ENCODE measurements at regions not wholly inside any gene's neighbourhood (a gene's known extent, or its start where the extent isn't known, plus 50 kb on each side); places are given as distances from the start of the nearest gene placed in this dataset.
"Not testable (repeated sequence)": the region's sequence is repeated elsewhere in the genome, so short reads cannot be mapped to it uniquely, and the experiment has no call there.

GRCh38 chr4:110424144-110424543, 51.8 kb upstream of the ENPEP start:
- no peak for DNase-seq

DNA sequence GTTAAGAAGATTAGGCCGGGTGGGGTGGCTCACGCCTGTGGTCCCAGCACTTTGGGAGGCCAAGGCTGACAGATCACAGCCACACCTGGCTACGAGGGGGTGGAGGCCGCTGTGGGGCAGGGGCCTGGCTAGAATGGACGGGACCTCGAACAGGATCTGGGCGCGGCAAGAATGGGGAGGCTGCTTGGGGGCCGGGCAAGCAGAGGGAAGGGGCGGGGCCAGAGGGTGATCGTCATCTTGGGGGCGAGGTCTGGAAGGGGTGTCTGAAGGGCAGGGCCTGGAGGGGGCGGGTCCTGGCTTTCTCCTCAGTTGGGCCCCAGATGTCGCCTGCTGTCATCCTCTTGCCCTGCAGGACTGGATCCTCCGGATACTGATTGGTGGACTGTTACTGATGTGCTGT, 57.3 kb upstream of the ENPEP start:
- DNase-seq, result no peak

- no peak for DNase-seq
Observed at GRCh38 chr4:110417136-110417535, 58.8 kb upstream of the ENPEP start.

DNA sequence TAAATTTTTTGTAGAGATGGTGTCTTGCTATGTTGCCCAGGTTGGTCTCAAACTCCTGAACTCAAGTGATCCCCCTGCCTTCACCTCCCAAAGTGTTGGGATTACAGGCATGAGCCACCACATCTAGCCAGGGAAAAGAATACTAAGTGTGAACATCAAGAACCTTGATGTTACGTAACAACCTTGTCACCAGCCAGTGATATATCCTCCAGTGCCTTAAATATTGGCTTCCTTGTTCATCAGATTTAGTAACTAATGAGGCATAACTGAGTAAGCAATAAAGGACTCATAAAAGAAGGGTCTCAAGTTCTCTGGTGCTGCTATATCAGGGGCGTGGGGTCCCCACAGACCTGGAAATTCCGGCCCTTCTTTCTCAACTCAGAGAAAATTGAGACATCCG, 60.5 kb upstream of the ENPEP start:
- DNase-seq, result no peak

DNA sequence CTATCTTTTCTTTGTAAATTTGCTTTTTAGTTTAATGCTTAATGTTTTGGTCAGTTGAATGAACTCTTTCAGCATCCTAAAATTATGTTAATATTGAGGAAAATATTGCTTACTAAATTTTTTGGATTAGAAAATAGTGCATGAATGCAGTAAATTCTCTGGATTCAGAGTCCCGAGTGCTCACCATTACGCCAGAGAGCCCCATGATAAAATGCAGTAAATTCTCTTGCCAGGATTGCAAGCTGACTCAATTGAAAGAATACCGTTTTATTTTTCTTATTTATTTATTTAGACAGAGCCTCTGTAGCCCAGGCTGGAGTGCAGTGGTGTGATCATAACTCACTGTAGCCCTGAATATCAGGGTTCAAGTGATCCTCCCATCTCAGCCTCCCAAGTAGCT, 60.9 kb upstream of the ENPEP start:
- DNase-seq, result no peak

DNA sequence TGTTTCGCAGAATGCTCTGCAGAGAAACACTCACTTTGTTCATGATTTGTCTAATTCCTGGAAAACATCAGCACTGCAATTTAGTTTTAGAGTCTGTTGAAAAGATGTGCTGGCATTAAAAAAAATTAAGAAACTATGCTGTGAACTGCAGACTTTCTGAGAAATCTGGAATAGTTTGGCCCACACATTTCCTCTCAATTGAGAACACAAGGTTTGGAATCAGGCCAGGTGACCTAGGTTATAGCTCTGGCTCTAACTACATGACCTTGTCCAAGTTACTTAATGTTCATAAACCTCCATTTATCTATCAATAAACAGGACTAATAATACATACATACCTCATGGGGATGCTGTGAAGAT, 61.4 kb upstream of the ENPEP start:
- no peak for DNase-seq

- DNase-seq, result not testable (repeated sequence)
Observed at GRCh38 chr4:110413807-110414560, 62.0 kb upstream of the ENPEP start.

- no peak for DNase-seq
Observed at GRCh38 chr4:110412354-110413065, 63.4 kb upstream of the ENPEP start.

GRCh38 chr4:110411574-110412011, 64.4 kb upstream of the ENPEP start:
- DNase-seq, result peak in 1 of 2 experiments; percentile 23

- DNase-seq, result not testable (repeated sequence)
Observed at GRCh38 chr4:110410853-110411573, 64.9 kb upstream of the ENPEP start.

GRCh38 chr4:110400086-110400485, 75.9 kb upstream of the ENPEP start:
- DNase-seq, result no peak

DNA sequence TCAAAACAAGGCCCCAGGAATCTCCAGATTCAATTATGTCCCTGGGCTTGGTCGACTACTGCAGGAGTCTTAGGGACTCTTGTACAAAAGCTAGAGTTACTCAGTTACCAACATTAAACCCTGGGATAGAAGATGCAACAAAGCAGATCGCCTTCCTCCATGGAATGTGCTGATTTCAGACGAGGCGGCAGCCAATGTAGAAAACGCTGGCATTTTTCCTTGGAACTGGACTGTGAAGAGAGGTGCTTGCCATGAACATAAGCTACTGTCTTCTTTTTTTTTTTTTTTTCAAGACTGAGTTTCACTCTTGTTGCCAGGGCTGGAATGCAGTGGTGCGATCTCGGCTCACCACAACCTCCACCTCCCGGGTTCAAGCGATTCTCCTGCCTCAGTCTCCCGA, 76.9 kb upstream of the ENPEP start:
- DNase-seq, result not testable (repeated sequence)

DNA sequence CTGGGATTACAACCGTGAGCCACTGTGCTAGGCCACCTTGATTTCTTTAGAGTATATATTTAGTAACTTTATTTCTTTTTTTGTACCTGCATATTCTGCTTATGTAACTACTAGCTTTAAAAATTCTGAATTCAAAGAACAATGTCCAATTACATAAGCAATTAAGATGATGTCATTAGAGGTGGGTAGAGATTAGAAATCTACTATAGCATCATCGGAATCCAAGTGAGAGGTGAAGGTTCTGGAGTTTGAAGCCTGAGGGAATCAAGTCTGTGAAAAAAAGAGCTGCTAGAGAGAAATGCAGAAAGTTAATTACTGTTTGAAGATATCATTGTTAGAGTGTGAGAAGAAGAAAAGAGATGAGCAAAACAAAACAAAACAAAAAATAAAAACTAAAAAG, 79.0 kb upstream of the ENPEP start:
- DNase-seq, result no peak

DNA sequence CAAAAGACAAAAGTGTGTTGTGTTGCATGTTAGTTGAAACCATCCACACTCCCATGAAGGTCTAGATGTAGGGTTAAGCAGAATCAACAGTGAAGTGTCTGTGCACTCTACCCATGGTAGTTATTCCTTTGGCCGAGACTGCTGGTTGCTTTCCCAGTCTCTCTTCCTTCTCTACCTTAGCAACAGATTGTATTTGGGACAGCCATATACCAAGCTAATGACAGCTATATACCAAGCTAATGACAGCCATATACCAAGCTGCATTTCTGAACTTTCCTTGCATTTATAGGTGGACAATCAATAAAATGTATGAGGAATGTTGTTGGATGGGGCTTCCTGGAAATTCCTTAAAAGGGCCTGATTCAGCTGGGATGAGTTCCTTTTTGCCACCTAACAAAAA, 80.5 kb upstream of the ENPEP start:
- no peak for DNase-seq

DNA sequence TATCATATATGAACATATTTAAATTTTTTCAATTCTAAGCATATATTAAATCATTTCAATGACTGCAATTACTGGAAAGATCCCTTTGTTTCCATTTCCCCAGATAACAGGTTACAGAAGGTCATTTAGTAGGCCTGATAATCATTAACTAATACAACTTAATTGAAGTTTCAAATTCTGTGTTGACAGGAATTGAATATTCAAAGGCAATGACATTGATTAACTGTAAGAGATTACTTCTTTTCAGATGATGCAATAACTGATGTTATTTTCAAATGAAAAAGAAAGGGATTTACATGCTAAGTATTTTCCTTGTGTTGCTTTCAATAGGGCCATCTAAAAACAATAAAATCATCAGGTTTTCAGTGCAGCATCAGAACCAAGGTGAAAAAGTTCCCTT, 81.1 kb upstream of the ENPEP start:
- no peak for DNase-seq

DNA sequence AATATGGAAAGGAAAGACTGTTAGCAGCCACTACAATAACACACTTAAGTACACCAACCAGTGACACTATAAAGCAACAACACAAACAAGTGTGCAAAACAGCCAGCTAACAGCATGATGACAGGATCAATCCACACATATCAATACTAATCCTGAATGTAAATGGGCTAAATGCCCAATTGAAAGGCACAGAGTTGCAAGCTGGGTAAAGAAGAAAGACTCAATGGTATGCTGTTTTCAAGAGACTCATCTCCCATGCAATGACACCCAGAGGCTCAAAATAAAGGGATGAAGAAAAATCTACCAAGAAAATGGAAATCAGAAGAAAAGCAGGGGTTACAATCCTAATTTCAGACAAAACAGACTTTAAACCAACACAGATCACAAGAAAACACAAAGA, 94.2 kb upstream of the ENPEP start:
- DNase-seq, result no peak

DNA sequence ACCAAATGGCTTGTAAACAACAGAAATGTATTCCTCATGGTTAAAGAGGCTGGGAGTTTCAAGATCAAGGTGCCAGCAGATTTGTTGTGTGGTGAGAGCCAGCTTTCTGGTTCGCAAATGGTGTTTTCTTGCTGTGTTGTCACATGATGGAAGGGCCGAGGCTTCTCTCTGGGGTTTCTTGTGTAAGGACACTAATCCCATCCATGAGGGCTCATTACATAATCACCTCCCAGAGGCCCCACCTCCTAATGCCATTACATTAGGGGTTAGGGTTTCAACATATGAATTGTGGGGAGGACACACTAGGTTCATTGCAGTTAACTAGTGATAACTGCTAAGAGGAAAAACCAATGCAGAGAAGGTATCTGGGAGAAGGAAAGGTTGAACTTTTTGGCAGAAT, 103.5 kb upstream of the ENPEP start:
- no peak for DNase-seq

DNA sequence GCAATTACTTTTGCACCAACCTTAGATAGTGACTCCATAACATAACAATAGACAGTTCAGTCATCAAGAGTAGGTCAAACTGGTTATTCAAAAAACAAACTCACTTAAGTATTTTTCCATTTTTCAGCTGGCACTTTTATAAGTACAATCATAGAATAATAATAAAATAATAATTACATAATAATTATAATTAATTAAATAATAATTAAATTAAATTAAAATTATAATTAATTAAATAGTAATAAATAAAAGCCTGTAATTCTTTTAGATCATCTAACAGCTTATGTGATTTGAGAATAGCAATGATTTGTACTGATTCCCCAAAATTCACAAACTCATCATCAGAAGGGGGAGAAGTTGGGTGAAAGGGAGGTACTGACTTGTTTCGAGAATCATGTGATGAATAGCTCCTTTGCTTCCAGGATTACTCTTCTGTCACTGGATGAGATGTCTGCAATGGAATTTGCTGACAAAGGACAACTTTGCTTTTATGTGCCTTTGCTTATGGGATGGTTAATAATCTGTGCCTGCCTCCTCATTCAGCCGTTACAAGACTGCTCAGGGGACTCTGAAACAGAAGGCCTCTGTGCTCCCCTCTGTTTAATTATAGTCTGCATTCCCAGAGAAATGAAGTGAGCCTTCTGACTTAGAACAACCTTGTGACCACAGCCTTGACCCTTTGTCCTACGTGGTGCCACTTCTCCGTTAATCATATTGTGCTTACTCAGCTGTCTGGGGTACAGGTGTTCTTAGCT, 104.8 kb upstream of the ENPEP start:
- no peak for DNase-seq

GRCh38 chr4:110368409-110368808, 107.5 kb upstream of the ENPEP start:
- no peak for DNase-seq

DNA sequence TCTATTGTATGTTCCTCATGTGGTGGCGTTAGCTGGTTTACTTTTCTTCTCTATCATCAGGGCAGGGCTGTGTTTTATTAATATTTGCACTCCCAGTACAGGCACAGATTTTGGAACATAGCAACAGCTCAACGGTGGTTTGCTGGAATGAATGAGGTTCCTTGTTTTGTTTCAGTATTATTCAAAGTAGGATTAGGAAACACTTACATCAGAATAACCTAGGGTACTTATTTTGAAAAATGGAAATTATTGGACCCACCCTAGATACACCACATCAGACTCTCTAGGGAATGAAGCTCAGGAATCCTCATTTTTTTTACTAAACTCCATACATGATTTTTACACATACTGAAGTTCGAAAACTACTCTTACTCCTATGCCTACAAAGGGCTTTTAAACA, 108.8 kb upstream of the ENPEP start:
- DNase-seq, result no peak

GRCh38 chr4:110365761-110366160, 110.2 kb upstream of the ENPEP start:
- DNase-seq, result no peak

- DNase-seq, result no peak
Observed at GRCh38 chr4:110364911-110365520, 110.9 kb upstream of the ENPEP start.

- DNase-seq, result no peak
Observed at GRCh38 chr4:110361921-110362320, 114.0 kb upstream of the ENPEP start.
